Fibroblast of pulmonary artery (primary cell): ENCODE measurements at regions not wholly inside any gene's neighbourhood (a gene's known extent, or its start where the extent isn't known, plus 50 kb on each side); places are given as distances from the start of the nearest gene placed in this dataset.
A peak's percentile ranks its signal among the peaks of the same experiment; 100 is the strongest.

Experiments
- DNase-seq: peaks from one replicate; pipeline ENCODE4 v3.0.0-alpha.2; 2010; ENCODE audit warnings: low read depth
- H3K4me3 ChIP-seq: replicated peaks from 2 replicates; pipeline ENCODE4 v1.5.1; 2011; ENCODE audit warnings: low read depth, mild to moderate bottlenecking, control low read depth, low read length, moderate library complexity
- CTCF ChIP-seq: IDR thresholded peaks from 2 replicates; pipeline ENCODE4 v1.5.1; 2011; ENCODE audit warnings: mild to moderate bottlenecking, control low read depth, low read length, inconsistent platforms; ENCODE audit errors: missing control alignments

DNA sequence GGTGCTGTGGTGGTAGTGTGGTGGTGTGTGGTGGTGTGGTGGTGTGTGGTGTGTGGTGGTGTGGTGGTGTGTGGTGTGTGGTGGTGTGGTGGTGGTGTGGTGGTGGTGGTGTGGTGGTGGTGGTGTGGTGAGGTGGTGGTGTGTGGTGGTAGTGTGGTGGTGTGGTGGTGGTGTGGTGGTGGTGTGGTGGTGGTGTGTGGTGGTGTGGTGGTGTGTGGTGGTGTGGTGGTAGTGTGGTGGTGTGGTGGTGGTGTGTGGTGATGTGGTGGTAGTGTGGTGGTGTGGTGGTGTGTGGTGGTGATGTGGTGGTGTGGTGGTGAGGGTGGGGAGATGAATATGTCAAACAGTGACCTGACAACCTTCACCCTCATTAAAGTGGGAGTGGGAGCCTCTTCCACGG, 55.6 kb upstream of the DLGAP1 start:
- no peak overlapping the region for H3K4me3 ChIP-seq
- no peak for TF ChIP-seq CTCF
- peak; percentile 0 for DNase-seq

DNA sequence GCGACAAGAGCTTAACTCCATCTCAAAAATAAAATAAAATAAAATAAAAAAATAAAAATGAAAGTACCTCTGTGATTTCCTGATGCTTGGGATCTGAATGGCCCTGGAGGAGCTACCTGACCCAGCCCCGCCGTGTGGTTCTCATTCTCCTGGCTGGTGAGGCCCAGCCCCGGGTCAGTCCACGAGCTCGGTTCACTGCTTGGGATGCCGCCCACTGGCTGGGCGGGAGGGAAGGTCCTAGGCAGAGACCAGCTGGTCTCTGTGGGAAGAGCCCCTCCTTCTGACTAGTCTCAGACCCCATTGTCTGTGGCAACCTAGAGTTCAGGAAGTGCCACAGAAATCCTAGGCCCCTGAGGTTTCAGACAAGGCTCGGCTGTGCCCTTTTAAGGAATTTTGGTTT, 55.1 kb upstream of the DLGAP1 start:
- no peak for TF ChIP-seq CTCF
- no peak overlapping the region for H3K4me3 ChIP-seq

More for the DNA sequence above, 55.1 kb upstream of the DLGAP1 start:
- DNase-seq, result no peak
